ENCODE measurements at regions not wholly inside any gene's neighbourhood (a gene's known extent, or its start where the extent isn't known, plus 50 kb on each side); places are given as distances from the start of the nearest gene placed in this dataset.

DNA sequence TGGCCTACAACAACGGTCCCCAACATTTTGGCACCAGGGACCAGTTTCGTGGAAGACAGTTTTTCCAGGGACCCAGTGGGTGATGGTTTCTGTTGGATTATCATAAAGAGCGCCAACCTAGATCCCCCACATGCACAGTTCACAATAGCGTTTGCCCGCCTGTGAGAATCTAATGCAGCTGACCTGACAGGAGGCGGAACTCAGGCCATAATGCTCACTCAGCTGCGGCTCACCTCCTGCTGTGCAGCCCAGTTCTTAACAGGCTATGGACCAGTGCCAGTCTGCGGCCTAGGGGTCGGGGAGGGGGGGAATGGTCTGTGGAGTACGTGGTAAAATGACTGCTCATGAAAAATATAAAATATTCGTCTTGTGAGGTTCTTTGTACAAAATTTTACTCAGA lies 518.5 kb upstream of the CADM2 start:
- no peak for TF ChIP-seq EP300 (IDR thresholded peaks at IDR 0.05; ENCODE audit: borderline replicate concordance in 1 of 2, low read depth in 2 of 2, low read length in 2 of 2)
- TF ChIP-seq, protein P1, sequence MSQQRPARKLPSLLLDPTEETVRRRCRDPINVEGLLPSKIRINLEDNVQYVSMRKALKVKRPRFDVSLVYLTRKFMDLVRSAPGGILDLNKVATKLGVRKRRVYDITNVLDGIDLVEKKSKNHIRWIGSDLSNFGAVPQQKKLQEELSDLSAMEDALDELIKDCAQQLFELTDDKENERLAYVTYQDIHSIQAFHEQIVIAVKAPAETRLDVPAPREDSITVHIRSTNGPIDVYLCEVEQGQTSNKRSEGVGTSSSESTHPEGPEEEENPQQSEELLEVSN (IDR thresholded peaks at IDR 0.05) = no peak
